Activated CD4-positive, alpha-beta T cell treated with anti-CD3 and anti-CD28 coated beads, Interleukin-2, amount 50 U/mL, for 1 hour (primary cell): ENCODE measurements at regions not wholly inside any gene's neighbourhood (a gene's known extent, or its start where the extent isn't known, plus 50 kb on each side); places are given as distances from the start of the nearest gene placed in this dataset.
"Not testable (repeated sequence)": the region's sequence is repeated elsewhere in the genome, so short reads cannot be mapped to it uniquely, and the experiment has no call there.

Experiments used
- DNase-seq: peaks from one replicate; pipeline ENCODE4 v3.0.0-alpha.2; 2020

- DNase-seq, result no peak
Observed at GRCh38 chr15:69660114-69660513, 207.5 kb downstream of the RPLP1 start.

GRCh38 chr15:69660658-69661405 lies 208.2 kb downstream of the RPLP1 start:
- no peak for DNase-seq

GRCh38 chr15:69661446-69661845 lies 208.8 kb downstream of the RPLP1 start:
- no peak for DNase-seq

DNA sequence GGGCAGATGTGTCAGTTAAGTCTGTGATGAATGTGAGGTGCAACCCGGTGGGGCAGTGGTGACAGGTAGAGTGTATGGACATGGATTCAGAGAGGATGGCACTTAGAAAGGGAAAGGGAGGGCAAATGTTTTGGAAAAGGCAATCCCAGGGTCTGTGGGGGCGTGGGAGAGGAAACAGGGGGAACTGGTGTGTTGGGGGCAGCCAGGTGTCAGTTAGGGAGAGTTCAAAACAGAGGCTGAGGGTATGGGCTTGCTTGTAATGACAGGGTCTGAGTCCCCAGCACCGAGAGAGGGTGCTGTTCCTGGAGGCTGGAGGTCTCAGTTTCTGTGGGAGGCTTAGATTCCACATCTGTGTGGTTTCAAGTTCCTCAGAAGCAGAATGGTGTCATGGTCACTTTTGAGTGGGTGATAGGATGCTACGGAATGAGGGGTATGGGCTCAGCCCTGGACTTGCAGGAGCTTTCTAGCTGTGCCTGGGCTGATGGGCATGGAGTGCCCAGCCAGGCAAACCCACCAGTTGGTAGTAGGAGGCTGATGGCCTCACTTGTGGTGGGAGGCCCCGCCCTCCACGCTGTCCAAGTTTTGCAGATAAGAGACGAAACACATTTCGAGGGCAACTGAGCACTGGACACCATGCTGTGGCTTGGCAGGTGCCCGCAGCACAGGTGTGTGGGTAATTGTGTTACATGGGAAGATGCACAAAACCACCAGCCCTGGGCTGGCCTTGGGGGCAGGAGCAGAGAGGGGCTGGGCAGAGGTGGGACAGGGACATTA lies 209.4 kb downstream of the RPLP1 start:
- DNase-seq, result no peak

DNA sequence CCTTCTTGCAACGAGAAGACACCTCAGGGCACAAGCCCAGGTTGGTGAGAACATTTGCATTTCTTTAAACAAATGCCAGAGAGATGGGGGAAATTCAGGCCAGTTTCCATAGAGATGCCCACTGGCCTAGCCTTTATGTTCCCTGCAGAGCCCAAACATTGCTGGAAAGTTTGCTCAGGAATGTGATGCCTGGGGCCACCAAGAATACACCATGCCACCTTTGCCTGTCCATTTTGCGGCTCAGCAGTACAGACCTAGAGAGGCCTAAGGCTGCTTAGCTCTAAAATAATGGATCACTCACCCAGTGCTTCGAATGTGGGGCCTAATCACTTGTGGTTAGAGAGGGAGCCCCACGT lies 210.0 kb downstream of the RPLP1 start:
- no peak for DNase-seq

GRCh38 chr15:69663441-69663840 lies 210.8 kb downstream of the RPLP1 start:
- no peak for DNase-seq

- no peak for DNase-seq
Observed at GRCh38 chr15:69663982-69664381, 211.4 kb downstream of the RPLP1 start.

DNA sequence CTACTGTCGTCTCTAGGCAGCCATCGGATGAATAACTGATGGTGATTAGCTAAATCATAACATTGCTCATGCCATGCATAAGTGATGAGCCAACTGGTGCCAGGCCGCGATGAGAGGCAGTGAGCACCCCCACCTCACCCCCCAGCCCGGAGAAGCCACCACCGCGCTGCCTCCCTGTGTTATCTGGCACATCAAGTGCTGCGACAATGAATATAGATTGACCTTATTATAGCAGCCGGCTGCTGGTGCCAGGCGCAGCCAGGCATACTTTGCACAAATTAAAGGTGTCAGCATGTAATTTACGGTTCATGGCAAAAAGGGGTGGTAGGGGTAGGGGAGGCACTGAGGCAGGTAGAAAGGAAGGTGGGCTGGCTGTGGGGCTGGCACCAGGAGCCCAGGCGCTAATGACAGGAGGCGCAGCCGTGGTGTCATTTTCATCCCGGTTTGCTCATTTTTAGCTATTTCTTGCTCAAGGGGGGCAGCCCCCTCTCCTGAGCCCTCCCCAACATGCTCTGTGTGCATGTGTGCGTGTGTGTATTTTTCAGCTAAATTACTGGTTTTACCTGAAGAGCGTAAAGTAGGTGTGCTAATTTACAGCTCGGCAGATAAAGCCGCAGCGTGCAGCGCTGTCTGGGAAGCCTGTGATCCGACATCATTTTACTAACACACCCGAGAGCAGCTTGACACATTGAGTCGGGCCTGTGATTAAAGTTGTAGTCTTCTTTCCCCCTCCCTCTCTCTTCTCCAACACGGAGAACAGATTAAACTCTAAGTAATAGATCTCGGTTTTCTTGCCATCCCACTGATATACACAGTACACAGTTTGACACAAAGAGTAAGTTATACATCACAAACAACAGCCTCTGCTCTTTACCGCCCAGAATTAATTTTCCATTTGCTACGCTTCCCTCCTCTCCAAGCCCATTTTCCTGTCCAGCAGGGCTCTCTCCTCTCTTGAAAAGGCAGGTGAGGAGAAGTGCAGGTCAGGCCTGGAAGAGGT lies 212.3 kb downstream of the RPLP1 start:
- no peak for DNase-seq

DNA sequence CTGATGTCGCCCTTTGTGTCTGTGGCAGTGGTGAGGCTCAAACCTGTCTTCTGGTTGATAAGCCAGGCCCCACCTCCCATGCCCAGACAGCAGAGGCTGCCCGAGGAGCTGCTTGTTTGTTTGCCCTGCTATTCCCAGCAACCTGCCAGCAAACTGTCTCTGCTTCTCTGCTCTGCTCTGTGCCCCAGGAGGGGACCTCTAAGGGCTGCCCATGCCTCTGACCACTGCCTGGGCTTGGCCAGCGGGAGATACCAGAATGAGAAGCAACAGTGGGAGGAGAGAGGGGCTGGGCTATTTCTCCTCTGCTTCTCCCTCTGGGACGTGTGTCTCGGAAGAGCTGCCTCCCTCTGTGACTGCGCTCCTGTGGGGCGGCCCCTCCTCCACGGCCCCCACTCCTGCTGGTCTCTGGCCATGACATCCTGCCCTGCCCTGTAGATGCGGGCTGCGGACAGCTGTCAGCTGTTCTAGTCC lies 213.1 kb downstream of the RPLP1 start:
- no peak for DNase-seq

DNA sequence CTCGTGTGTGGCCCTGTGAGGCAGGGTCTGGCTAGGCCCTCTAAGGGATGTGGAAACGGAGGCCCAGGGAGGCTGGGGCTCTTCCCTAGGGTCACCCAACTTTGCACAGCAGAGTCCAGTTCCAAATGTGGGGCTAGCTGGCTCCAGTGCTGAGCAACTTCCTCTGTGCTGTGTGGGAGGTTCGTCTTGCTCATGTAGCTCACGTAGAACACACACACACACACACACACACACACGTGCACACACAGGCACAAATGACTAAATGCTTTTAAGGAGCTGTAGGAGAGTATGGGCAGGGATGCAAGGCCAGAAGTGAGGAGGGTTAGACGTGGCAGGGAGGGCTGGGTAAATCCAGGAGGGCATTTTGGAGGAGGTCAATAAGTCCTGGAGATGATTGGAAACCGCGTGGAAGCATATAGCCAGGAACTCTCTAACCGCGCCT lies 213.8 kb downstream of the RPLP1 start:
- no peak for DNase-seq

- no peak for DNase-seq
Observed at GRCh38 chr15:69666921-69667811, 214.5 kb downstream of the RPLP1 start.

- DNase-seq, result no peak
Observed at GRCh38 chr15:69668039-69668705, 215.6 kb downstream of the RPLP1 start.

GRCh38 chr15:69668963-69669362 lies 216.3 kb downstream of the RPLP1 start:
- DNase-seq, result no peak

GRCh38 chr15:69669446-69669845 lies 216.8 kb downstream of the RPLP1 start:
- no peak for DNase-seq

DNA sequence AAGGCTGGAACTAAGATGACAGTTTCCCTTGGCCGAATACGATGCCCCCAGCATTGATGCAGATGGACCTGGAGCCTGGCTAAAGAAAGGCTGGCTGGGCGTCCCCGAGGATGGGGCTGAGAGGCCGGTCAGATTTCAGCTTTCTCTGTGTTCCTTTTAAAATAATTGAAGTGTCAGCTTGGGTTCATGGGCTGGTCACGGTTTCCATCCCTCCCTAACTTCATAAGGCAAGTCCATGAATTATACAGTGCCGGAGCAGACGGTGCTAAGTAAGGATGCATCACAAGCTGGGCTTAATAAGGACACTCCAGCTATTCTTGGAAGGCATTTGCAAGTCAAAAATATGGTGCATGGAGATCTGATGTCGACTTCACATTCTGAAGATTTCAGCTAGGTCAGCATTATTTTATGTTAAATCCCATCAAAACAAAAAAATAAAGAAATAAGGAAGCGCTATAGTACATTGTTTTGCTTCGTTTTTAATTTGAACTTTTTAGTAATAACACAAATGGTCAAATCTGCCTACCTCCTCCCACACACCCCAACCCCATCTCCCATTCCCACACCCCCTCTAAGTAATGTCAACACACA lies 220.8 kb downstream of the RPLP1 start:
- DNase-seq, result no peak

GRCh38 chr15:69675731-69676130 lies 223.1 kb downstream of the RPLP1 start:
- DNase-seq, result no peak

DNA sequence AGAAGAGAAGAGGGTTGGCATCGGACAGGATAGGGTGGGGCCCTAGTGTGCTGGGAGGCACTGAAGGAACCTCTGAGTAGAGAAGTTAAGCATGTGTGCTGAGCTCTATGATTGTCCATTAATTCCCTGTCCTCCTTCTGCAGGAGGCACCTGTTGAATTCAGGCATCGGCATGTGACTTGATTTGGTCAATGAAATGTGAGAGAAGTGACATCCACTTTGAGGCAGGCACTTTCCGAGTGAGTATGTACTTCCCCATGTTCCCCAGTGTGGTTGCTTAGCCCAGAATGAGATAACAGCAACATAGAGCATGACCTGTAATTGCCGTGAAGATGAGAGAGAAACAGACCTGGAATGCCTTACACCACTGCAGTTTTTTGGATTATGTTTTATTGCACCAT lies 224.8 kb downstream of the RPLP1 start:
- DNase-seq, result no peak

DNA sequence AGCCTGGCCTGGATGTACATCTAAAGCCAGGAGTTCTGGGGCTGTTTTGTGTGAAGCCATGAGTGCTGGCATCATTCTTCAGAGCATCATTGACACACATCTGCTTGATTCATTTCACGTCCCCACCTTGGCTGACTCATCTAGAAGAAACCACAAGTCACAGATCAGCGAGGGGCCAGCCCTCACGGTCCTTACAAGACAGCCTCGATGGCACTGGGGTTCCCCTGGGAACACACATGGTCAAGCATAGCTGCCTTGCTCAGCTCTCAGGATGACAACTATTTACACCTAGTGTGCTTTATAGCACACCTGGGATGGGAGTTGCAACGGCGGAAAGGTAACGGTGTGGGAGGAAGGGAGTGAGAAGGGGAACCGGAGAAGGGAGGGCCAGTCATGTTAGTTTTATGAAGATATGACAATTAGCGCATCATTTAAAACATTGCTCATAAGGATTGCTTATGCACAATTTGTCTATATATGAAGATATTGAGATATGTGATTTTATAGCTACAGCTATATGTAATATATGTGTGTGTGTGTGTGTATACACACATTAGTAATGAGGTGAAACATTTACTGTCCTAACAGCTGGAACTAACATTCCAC lies 227.1 kb downstream of the RPLP1 start:
- no peak for DNase-seq

GRCh38 chr15:69684823-69685222 lies 232.2 kb downstream of the RPLP1 start:
- not testable (repeated sequence) for DNase-seq
